ENCODE measurements at regions not wholly inside any gene's neighbourhood (a gene's known extent, or its start where the extent isn't known, plus 50 kb on each side); places are given as distances from the start of the nearest gene placed in this dataset.

- no peaks in the 10 kb centered on the region for H3K9me2 ChIP-seq (ENCODE audit: insufficient read depth, low read length)
- H4K20me1 ChIP-seq (ENCODE audit: insufficient read depth), result no peaks in the 10 kb centered on the region
- no peak overlapping the region for H3K4me3 ChIP-seq (ENCODE audit: low read length)
- no peak overlapping the region for H3K27ac ChIP-seq (ENCODE audit: low read length)
- TF ChIP-seq RAD21 (conservative IDR thresholded peaks at IDR 0.05), result no peak
- no peak for TF ChIP-seq MXI1 (conservative IDR thresholded peaks at IDR 0.05; ENCODE audit: poor library complexity, severe bottlenecking)
- no peak for TF ChIP-seq EP300 (conservative IDR thresholded peaks at IDR 0.05; ENCODE audit: poor library complexity, severe bottlenecking)
- TF ChIP-seq EZH2 (IDR thresholded peaks at IDR 0.05; ENCODE audit: borderline replicate concordance, insufficient read depth, low read length, poor library complexity, severe bottlenecking), result no peak
- TF ChIP-seq CTCF (IDR thresholded peaks at IDR 0.05; ENCODE audit: poor library complexity, severe bottlenecking), result no peak
- no peak for TF ChIP-seq SMC3 (conservative IDR thresholded peaks at IDR 0.05; ENCODE audit: poor library complexity)
- TF ChIP-seq POLR2AphosphoS5 (IDR thresholded peaks at IDR 0.05), result no peak
- no peak for TF ChIP-seq REST (IDR thresholded peaks at IDR 0.05; ENCODE audit: borderline replicate concordance)
- no peak for TF ChIP-seq TAF1 (IDR thresholded peaks at IDR 0.05; ENCODE audit: low read depth)
- no peaks in the 10 kb centered on the region for H3K79me2 ChIP-seq (replicated peaks; ENCODE audit: insufficient read depth, low read length)
- H3K27me3 ChIP-seq (ENCODE audit: insufficient read depth, low read depth, low read length), result no peaks in the 10 kb centered on the region
- H3K36me3 ChIP-seq (ENCODE audit: insufficient read depth, low read length), result no peaks in the 10 kb centered on the region
- no peak overlapping the region for H3K4me2 ChIP-seq (ENCODE audit: low read length)
- H2AFZ ChIP-seq (ENCODE audit: low read depth, low read length), result no peak overlapping the region
- H3F3A ChIP-seq (ENCODE audit: insufficient read depth, low read length, poor library complexity, severe bottlenecking), result no peaks in the 10 kb centered on the region
- no peaks in the 10 kb centered on the region for H3K9me3 ChIP-seq (ENCODE audit: low read length)
- no peak overlapping the region for H3K9ac ChIP-seq (ENCODE audit: low read length)
Measured at GRCh38 chr7:92955081-92955480, 118.7 kb upstream of the CDK6 start.

DNA sequence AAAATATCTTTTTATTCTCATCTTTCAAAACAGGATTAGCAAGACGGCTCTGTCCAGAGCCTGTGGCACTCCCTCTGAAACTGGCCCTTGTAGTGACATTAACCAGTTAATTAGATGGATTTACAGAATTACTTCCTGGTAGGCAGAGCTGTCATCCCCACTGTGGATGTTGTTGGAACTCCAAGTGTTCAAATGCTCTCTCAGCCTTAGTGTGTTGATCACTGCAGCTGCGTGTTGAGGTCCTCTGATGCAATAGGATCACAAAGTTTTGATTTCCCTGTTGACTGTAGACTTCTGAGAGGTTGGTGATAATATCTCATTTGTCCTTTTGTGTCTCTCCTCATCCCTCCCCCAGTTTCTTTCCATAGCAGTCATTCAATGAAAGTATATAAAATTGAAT, 117.3 kb upstream of the CDK6 start:
- Histone ChIP-seq H3K27ac (ENCODE audit: low read length) (no peak overlapping the region), H2AFZ (ENCODE audit: low read depth, low read length) (no peak overlapping the region), H3K79me2 (replicated peaks; ENCODE audit: insufficient read depth, low read length) (no peaks in the 10 kb centered on the region), H3K4me3 (ENCODE audit: low read length) (no peak overlapping the region), H3K9me2 (ENCODE audit: insufficient read depth, low read length) (no peaks in the 10 kb centered on the region), H3K9me3 (ENCODE audit: low read length) (no peaks in the 10 kb centered on the region), H3K36me3 (ENCODE audit: insufficient read depth, low read length) (no peaks in the 10 kb centered on the region), H3K9ac (ENCODE audit: low read length) (no peak overlapping the region), H3K27me3 (ENCODE audit: insufficient read depth, low read depth, low read length) (no peaks in the 10 kb centered on the region), H3K4me2 (ENCODE audit: low read length) (no peak overlapping the region), H4K20me1 (ENCODE audit: insufficient read depth) (no peaks in the 10 kb centered on the region), H3F3A (ENCODE audit: insufficient read depth, low read length, poor library complexity, severe bottlenecking) (no peaks in the 10 kb centered on the region)
- TF ChIP-seq EP300 (conservative IDR thresholded peaks at IDR 0.05; ENCODE audit: poor library complexity, severe bottlenecking), result no peak
- TF ChIP-seq SMC3 (conservative IDR thresholded peaks at IDR 0.05; ENCODE audit: poor library complexity), result no peak

GRCh38 chr7:92949748-92950147, 113.4 kb upstream of the CDK6 start:
- TF ChIP-seq EP300 (conservative IDR thresholded peaks at IDR 0.05; ENCODE audit: poor library complexity, severe bottlenecking) (no peak), POLR2AphosphoS5 (IDR thresholded peaks at IDR 0.05) (no peak), MXI1 (conservative IDR thresholded peaks at IDR 0.05; ENCODE audit: poor library complexity, severe bottlenecking) (no peak), SMC3 (conservative IDR thresholded peaks at IDR 0.05; ENCODE audit: poor library complexity) (no peak)
- Histone ChIP-seq H3K9me3 (ENCODE audit: low read length) (no peaks in the 10 kb centered on the region), H3K9ac (ENCODE audit: low read length) (no peak overlapping the region), H3K27me3 (ENCODE audit: insufficient read depth, low read depth, low read length) (no peaks in the 10 kb centered on the region), H3K4me2 (ENCODE audit: low read length) (no peak overlapping the region), H4K20me1 (ENCODE audit: insufficient read depth) (no peaks in the 10 kb centered on the region), H2AFZ (ENCODE audit: low read depth, low read length) (no peak overlapping the region), H3K27ac (ENCODE audit: low read length) (no peak overlapping the region), H3K79me2 (replicated peaks; ENCODE audit: insufficient read depth, low read length) (no peaks in the 10 kb centered on the region), H3K36me3 (ENCODE audit: insufficient read depth, low read length) (no peaks in the 10 kb centered on the region), H3F3A (ENCODE audit: insufficient read depth, low read length, poor library complexity, severe bottlenecking) (no peaks in the 10 kb centered on the region), H3K4me3 (ENCODE audit: low read length) (no peak overlapping the region), H3K9me2 (ENCODE audit: insufficient read depth, low read length) (no peaks in the 10 kb centered on the region)

All from neural cell (in vitro differentiated cells).